HG03520 (cell line): ENCODE measurements at regions not wholly inside any gene's neighbourhood (a gene's known extent, or its start where the extent isn't known, plus 50 kb on each side); places are given as distances from the start of the nearest gene placed in this dataset.
"Not testable (repeated sequence)": the region's sequence is repeated elsewhere in the genome, so short reads cannot be mapped to it uniquely, and the experiment has no call there.

Experiments
- ATAC-seq: cut with Tn5 transposase; IDR thresholded peaks from one replicate; pipeline ENCODE4 v1.9.1; 2021; ENCODE audit warnings: mild to moderate bottlenecking, moderate library complexity; ENCODE audit not compliant: unreplicated experiment

- ATAC-seq: no peak
These were observed 84.7 kb downstream of the IRX5 start for GRCh38 chr16:55015181-55015913.

DNA sequence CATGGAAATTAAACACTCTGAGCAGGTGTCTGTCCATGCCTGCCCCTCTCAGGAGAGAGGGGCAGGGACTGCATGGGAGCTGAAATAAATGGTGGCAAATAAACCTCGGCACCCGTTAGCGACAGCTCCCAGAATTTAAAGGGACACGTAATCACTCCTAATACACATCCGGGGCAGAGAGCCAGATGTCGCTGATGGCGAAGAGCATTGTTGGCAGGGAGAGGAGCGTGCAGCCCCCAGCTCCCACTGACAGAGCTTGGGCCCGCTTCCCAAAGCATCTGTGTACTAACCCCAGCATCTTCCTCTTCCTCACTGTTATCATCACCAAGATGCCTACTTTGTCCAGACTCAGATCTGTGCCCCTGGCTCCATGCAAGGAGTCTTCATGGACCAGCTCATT lies 85.8 kb downstream of the IRX5 start:
- ATAC-seq: no peak

DNA sequence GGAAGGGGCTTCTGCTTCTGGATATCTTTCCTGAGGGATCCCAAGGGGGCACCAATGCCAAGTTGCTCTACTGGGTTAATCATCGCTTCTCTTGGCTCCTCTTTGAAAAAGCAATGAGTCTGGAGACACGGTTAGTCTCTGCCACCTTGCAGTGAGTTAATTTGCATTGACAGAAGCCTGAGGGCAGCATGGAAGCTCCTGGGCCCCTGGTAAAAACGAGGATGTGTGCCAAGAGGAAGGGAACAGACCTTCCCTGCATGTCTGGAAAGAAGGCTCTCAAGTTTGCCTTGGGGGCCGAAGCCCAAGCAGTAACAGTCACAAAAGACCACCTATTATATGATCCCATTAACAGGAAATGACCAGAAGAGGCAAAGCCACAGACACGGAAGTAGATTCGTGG lies 86.7 kb downstream of the IRX5 start:
- no peak for ATAC-seq

DNA sequence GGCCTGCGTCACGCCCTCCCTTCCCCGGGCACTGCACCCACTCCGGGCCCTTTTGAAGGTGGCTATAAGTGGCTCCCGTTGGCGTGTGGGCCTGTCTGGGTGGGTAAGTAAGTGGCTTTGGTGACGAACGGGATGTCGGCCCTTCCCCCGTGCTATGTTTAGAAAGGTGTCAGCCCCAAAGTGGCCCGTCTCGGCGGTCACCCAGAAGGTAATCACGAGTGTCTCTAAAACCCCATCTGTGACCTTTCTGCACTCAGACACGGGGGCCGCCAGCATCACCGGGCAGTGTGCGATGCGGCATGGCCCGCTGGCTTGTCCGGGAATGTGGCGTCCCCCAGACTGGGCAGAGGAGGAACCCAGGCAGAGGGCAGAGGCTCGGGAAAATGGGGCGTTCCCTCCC lies 88.2 kb downstream of the IRX5 start:
- ATAC-seq: no peak

- no peak for ATAC-seq
These were observed 88.9 kb downstream of the IRX5 start for GRCh38 chr16:55019419-55020131.

DNA sequence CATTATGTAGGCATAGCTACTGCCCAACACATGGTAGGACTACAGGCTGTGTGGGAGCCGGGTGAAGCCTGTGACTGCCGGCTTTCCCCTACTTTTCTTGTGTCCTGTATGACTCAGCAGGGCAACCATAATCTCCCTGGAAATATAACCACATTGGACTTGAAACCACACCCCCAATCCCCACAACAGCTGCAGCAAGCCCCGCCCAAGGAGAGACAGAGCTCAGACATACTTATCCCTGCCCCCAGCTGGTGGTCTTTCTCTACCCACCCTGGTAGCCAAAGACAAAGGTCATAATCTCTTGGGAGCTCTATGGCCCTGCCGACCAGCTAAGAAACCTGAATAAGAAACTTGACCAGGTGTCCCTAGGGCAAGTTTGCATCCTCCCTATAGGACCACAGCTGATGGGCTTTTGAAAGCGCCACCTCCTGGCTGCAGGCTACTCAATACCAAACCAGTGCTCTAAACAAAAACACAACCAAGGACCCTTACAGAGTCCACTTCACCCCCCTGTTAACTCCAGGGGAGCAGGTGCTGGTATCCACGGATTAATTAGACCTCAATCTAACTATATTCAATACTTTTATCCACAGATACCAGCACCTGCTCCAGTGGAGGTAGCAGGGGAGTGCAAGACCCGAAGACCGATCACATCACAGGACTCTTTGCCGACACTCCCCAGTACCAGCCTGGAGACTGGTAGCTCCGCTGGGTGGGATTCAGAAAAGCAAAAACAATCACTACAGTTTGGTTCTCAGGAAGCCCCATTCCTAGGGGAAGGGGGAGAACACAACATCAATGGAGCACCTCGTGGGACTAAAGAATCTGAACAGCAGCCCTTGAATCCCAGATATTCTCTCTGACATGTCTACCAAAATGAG lies 91.2 kb downstream of the IRX5 start:
- no peak for ATAC-seq

DNA sequence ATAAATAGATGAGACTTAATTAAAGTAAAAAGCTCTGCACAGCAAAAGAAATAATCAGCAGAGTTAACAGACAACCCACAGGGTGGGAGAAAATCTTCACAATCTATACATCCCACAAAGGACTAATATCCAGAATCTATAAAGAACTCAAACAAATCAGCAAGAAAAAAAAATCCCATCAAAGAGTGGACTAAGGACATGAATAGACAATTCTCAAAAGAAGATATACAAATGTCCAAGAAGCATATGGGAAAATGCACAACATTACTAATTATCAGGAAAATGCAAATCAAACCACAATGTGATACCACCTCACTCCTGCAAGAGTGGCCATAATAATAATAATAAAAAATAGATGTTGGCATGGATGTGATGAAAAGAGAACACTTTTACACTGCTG lies 96.6 kb downstream of the IRX5 start:
- not testable (repeated sequence) for ATAC-seq

DNA sequence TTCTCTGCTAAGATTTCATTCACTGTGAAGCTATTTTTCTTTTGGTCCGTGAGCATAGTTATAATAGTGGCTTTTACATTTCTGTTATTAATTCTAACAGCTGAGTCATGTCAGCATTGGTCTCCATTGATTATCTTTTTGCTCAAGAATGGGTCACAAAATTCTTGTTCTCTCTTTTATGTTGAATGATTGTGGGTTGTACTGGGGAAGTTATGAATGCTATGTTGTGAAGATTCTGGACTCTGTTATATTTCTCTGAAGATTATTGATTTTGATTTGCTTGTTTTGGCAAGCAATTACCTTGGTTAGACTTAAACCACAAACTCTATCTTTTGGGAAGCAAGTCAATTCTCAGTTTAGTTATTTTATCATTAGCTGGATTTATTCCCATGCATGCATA lies 98.8 kb downstream of the IRX5 start:
- no peak for ATAC-seq

GRCh38 chr16:55030944-55031343 lies 100.3 kb downstream of the IRX5 start:
- no peak for ATAC-seq

DNA sequence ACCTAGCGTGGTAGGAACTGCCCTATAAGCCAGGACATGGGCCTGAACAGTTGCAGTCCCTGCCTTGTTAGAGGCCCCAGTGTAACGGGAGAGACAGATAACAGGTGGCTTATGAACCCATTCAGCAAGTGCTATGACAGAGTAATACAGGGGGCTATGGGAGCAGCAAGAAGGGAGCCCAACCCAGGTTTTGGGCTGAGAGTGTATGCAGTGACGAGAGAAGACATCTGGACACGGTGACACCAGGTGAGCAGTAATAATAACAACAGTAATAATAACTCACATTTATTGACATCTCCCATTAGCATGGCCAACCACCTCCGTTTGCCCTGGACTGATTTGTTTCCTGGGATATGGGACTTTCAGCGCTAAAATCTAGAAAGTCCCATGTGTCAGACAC lies 100.8 kb downstream of the IRX5 start:
- ATAC-seq: no peak

DNA sequence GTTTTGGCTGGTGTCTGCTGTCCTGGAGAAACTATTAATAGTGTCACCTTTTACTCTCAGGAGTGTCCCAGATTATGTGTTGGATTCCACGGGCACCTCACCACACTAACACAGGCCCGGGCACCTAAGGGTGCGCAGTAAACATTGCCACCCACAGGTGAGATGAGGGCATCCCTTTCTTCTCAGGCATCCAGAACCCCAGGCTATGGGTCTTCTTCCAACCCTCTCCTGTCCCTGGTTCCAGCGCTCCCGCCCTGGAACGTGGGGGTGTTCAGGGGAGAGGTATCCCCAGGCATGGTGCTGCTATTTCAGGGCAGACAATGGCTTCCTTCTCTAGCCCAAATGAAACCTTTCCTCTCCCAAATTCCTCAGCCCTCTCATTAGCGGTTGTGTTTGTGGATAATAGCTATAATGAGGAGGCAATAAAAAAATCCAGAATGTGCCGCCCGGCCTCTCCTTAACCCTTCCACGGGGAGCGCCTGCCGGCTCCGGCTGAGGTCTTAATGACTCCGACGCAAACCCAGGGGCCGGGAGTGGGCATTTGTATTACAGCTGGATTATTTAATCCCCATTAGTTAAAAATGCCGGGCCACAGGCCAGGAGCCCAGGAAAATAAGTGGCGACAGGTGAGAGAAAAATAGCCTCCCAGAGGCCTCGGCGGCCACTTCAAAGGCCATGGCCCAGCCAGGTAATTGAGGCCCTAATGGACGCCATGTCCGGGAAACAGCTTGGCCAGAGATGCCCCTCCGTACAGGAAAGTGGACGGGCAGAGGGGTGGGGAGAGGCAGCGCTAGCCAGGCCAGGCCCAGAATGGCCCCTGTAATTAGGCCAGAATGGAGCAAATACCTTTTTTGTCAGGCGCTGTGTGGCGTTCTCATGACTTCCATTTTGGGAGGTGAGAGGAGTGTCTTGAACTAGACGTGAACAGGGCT lies 102.8 kb downstream of the IRX5 start:
- no peak for ATAC-seq

- no peak for ATAC-seq
These were observed 104.4 kb downstream of the IRX5 start for GRCh38 chr16:55035029-55035428.

DNA sequence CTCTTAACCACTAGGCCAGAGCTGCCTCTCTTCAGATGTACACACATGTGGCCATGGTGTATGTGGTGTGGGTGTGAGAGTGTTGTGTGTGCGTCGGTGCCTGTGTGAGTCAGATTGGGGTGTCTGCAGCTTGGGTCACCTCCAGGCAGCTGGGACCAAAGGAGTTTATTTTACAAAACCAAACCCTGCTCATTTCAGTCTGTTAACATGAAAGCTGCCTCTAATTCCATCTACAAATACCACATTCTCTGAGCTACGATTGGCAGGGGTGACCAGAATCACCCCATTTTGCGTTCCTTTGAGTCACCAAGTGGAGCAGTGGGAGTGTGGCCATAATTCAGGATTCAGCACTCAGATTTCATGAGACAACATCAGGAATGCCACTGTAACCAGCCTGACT lies 105.3 kb downstream of the IRX5 start:
- ATAC-seq: no peak

GRCh38 chr16:55036371-55036821 lies 105.7 kb downstream of the IRX5 start:
- no peak for ATAC-seq

DNA sequence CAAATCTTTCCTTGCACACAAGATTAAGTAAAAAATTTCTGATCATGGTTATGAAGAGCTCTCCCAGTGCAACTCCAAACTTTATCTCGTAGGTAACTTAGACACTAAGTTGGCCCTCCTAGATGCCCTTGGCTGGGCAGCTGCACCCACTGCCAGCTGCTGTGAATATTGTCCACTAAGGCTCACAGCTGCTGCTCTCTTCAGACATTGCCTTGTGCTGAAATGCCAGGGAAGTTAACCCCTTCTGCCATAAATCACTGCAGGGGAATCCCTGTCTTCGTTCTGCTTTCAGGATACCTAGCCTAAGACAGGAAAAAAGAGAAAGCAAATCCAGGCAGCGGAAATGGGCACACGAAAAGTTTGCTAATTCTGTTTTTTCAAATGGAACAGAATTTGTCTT lies 106.4 kb downstream of the IRX5 start:
- no peak for ATAC-seq

- ATAC-seq: no peak
These were observed 107.3 kb downstream of the IRX5 start for GRCh38 chr16:55037966-55038365.

DNA sequence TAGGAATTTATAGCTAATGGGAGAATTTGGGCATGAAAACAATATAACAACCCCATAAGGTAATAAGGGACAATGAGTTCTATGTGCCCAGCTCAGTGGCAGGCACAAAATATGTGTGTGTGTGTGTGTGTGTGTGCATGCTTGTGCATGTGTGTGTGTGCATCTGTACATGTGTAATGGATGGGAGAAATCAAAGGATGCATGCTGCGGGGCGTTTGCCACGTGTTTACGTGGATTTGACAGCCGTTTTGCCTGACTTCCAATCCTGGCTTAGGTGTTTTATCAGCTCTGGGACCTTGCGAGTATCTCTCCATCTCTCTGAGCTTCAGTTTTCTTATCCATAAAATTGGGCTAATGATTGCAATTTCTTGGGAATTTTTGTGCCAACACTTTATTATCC lies 108.4 kb downstream of the IRX5 start:
- ATAC-seq: no peak

DNA sequence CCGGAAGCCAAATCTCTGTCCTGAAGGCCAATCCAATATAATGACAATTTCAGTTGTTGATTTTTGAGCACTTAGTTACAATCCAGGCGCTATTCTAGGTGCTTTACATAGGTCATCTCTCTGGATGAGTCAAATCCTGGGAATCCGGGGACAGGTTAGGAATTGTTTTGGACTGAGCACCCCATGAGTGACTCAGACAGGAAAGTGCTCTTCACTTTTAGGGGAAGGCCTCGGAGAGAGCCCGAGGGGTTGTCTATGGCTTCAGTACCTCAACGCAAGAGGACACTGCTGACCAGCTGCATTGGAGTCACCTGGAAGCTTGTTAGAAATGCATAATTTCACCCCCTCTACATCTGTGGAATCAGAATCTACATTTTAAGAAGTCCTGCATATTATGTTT lies 108.8 kb downstream of the IRX5 start:
- no peak for ATAC-seq

DNA sequence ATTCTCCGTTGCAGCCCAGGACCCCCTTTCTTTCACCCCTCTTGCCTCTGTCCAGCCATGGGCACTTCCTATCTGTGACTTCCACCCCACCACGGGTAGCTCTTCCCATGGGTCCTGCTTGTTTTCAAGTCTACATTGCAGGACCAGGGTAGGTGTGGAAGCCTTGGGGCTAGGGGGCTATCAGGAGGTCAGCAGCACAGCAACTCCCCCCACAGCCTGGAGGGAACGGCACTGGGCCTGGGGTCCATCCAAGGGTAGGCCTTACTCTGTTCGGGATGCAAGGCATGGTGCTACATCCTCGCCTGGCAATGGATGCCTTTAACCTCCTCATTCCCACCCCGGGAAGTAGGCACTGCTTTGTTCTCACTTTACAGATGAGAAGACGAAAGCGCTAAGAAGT lies 109.3 kb downstream of the IRX5 start:
- ATAC-seq: no peak

GRCh38 chr16:55040366-55041086 lies 109.9 kb downstream of the IRX5 start:
- no peak for ATAC-seq
